Suprapubic skin (tissue), 4 donors: ENCODE measurements at regions not wholly inside any gene's neighbourhood (a gene's known extent, or its start where the extent isn't known, plus 50 kb on each side); places are given as distances from the start of the nearest gene placed in this dataset.
A peak's percentile ranks its signal among the peaks of the same experiment; 100 is the strongest.

Experiments used
- DNase-seq, 2 donors: peaks; one replicate each; pipeline ENCODE4 v3.0.0-alpha.2; 2019; ENCODE audit warnings: low spot score in 2 of 2
- H3K27ac ChIP-seq: fragments of 200-600 bp; sonication (generic); one replicate; pipeline ENCODE4 v1.5.1; 2019
- H3K27me3 ChIP-seq: fragments of 200-600 bp; sonication (generic); one replicate; pipeline ENCODE4 v1.5.1; 2019
- H3K36me3 ChIP-seq: fragments of 200-600 bp; sonication (generic); one replicate; pipeline ENCODE4 v1.5.1; 2019
- H3K4me1 ChIP-seq: fragments of 200-600 bp; sonication (generic); one replicate; pipeline ENCODE4 v1.5.1; 2019
- H3K4me3 ChIP-seq: fragments of 200-600 bp; sonication (generic); one replicate; pipeline ENCODE4 v1.5.1; 2019; ENCODE audit warnings: mild to moderate bottlenecking
- H3K9me3 ChIP-seq: fragments of 200-600 bp; sonication (generic); one replicate; pipeline ENCODE4 v1.5.1; 2019
- CTCF ChIP-seq, 2 donors: fragments of 200-600 bp in 1 of 2; fragments of 450-650 bp in 1 of 2; sonication (generic) in 1 of 2; IDR thresholded peaks; one replicate each; pipeline ENCODE4 v1.5.1; 2016 to 2019; ENCODE audit warnings: antibody characterized with exemption in 2 of 2, mild to moderate bottlenecking in 1 of 2, moderate library complexity in 1 of 2
- EP300 ChIP-seq: sonication (generic); formaldehyde crosslinking; IDR thresholded peaks from one replicate; pipeline ENCODE4 v1.6.1; 2017; ENCODE audit warnings: antibody characterized with exemption
- POLR2A ChIP-seq, 2 donors: fragments of 450-650 bp; IDR thresholded peaks; one replicate each; pipeline ENCODE4 v1.6.1; 2017; ENCODE audit warnings: antibody characterized with exemption in 2 of 2, mild to moderate bottlenecking in 2 of 2, moderate library complexity in 2 of 2
- POLR2AphosphoS5 ChIP-seq, 3 donors: sonication (generic); formaldehyde crosslinking; IDR thresholded peaks; one replicate each; pipeline ENCODE4 v1.6.1; 2017; ENCODE audit warnings: antibody characterized with exemption in 3 of 3
- WGBS: methylation state at CpG from one replicate; pipeline ENCODE4 v1.1.5; 2018; 5-methylcytosine and 5-hydroxymethylcytosine counted together

- no peaks in the 10 kb centered on the region for H3K4me1 ChIP-seq
- H3K4me3 ChIP-seq, result no peak overlapping the region
- TF ChIP-seq POLR2A (IDR thresholded peaks at IDR 0.05) (no peak), EP300 (no peak), POLR2AphosphoS5 (IDR thresholded peaks at IDR 0.05) (no peak), CTCF (IDR thresholded peaks at IDR 0.05) (no peak)
- WGBS, result 89% methylated on average over 3 of the region's 3 CpGs
- H3K27ac ChIP-seq, result no peak overlapping the region
- H3K36me3 ChIP-seq, result no peaks in the 10 kb centered on the region
- H3K27me3 ChIP-seq, result no peaks in the 10 kb centered on the region
- H3K9me3 ChIP-seq, result no peaks in the 10 kb centered on the region
- no peak for DNase-seq
Measured at GRCh38 chr20:11260611-11261010, 586.8 kb upstream of the JAG1 start.

- TF ChIP-seq EP300, result no peak
- no peak for TF ChIP-seq POLR2A (IDR thresholded peaks at IDR 0.05)
- no peak for TF ChIP-seq POLR2AphosphoS5 (IDR thresholded peaks at IDR 0.05)
- TF ChIP-seq CTCF (IDR thresholded peaks at IDR 0.05), result no peak
- WGBS, result 66% methylated on average over 5 of the region's 5 CpGs
- H3K27ac ChIP-seq, result no peak overlapping the region
- no peak for DNase-seq
- no peaks in the 10 kb centered on the region for H3K27me3 ChIP-seq
- H3K4me3 ChIP-seq, result no peak overlapping the region
- H3K4me1 ChIP-seq, result peaks cover 2% of the 10 kb centered on the region
- H3K36me3 ChIP-seq, result no peaks in the 10 kb centered on the region
- H3K9me3 ChIP-seq, result no peaks in the 10 kb centered on the region
Measured at GRCh38 chr20:11261533-11262000, 587.8 kb upstream of the JAG1 start.

GRCh38 chr20:11266571-11266970 is 592.8 kb upstream of the JAG1 start:
- no peak for DNase-seq
- Histone ChIP-seq H3K4me1 (peaks cover 15% of the 10 kb centered on the region), H3K27ac (no peak overlapping the region), H3K27me3 (no peaks in the 10 kb centered on the region), H3K9me3 (no peaks in the 10 kb centered on the region), H3K4me3 (no peak overlapping the region), H3K36me3 (no peaks in the 10 kb centered on the region)
- 71% methylated on average over 3 of the region's 3 CpGs for WGBS
- TF ChIP-seq POLR2A (IDR thresholded peaks at IDR 0.05) (no peak), CTCF (IDR thresholded peaks at IDR 0.05) (no peak)

- Histone ChIP-seq H3K4me1 (peaks cover 15% of the 10 kb centered on the region), H3K36me3 (no peaks in the 10 kb centered on the region), H3K27ac (peak overlapping the region; percentile 15), H3K4me3 (no peak overlapping the region), H3K27me3 (no peaks in the 10 kb centered on the region), H3K9me3 (no peaks in the 10 kb centered on the region)
- TF ChIP-seq EP300, result no peak
- no peak for DNase-seq
- WGBS, result 17% methylated on average over 5 of the region's 5 CpGs
Measured at GRCh38 chr20:11267131-11267761, 593.4 kb upstream of the JAG1 start.

- WGBS, result 74% methylated on average over 4 of the region's 4 CpGs
- Histone ChIP-seq H3K4me3 (no peak overlapping the region), H3K9me3 (no peaks in the 10 kb centered on the region), H3K4me1 (peaks cover 15% of the 10 kb centered on the region), H3K27me3 (no peaks in the 10 kb centered on the region), H3K27ac (peak overlapping the region; percentile 15), H3K36me3 (no peaks in the 10 kb centered on the region)
- TF ChIP-seq CTCF (IDR thresholded peaks at IDR 0.05) (no peak), POLR2A (IDR thresholded peaks at IDR 0.05) (no peak), POLR2AphosphoS5 (IDR thresholded peaks at IDR 0.05) (no peak), EP300 (no peak)
- no peak for DNase-seq
Measured at GRCh38 chr20:11267762-11268335, 594.0 kb upstream of the JAG1 start.
